ENCODE measurements at regions not wholly inside any gene's neighbourhood (a gene's known extent, or its start where the extent isn't known, plus 50 kb on each side); places are given as distances from the start of the nearest gene placed in this dataset.

GRCh38 chr9:761793-762560, 79.5 kb upstream of the DMRT1 start:
- Histone ChIP-seq H3K9me2 (replicated peaks; ENCODE audit: low read depth, low read length) (no peaks in the 10 kb centered on the region), H3K4me2 (ENCODE audit: low read depth, low read length, poor library complexity, severe bottlenecking) (no peak overlapping the region), H3K4me1 (ENCODE audit: insufficient read depth, low read length, poor library complexity, severe bottlenecking) (peaks cover 43% of the 10 kb centered on the region), H3K4me3 (ENCODE audit: low read length, poor library complexity, severe bottlenecking) (no peak overlapping the region), H4K20me1 (ENCODE audit: insufficient read depth, low read length, poor library complexity, severe bottlenecking) (no peaks in the 10 kb centered on the region), H3K27me3 (ENCODE audit: insufficient read depth, low read length, poor library complexity, severe bottlenecking) (no peaks in the 10 kb centered on the region), H3F3A (ENCODE audit: low read depth) (no peaks in the 10 kb centered on the region), H3K79me2 (ENCODE audit: insufficient read depth, low read length) (no peaks in the 10 kb centered on the region), H3K36me3 (ENCODE audit: insufficient read depth, low read length) (no peaks in the 10 kb centered on the region), H3K9ac (ENCODE audit: low read depth, low read length, poor library complexity, severe bottlenecking) (no peak overlapping the region), H3K9me3 (ENCODE audit: insufficient read depth, low read depth, low read length) (no peaks in the 10 kb centered on the region), H2AFZ (ENCODE audit: low read length) (peak overlapping the region; percentile 25)
- no peak for TF ChIP-seq EZH2phosphoT487 (IDR thresholded peaks at IDR 0.05; ENCODE audit: borderline replicate concordance)
- TF ChIP-seq, protein P1, sequence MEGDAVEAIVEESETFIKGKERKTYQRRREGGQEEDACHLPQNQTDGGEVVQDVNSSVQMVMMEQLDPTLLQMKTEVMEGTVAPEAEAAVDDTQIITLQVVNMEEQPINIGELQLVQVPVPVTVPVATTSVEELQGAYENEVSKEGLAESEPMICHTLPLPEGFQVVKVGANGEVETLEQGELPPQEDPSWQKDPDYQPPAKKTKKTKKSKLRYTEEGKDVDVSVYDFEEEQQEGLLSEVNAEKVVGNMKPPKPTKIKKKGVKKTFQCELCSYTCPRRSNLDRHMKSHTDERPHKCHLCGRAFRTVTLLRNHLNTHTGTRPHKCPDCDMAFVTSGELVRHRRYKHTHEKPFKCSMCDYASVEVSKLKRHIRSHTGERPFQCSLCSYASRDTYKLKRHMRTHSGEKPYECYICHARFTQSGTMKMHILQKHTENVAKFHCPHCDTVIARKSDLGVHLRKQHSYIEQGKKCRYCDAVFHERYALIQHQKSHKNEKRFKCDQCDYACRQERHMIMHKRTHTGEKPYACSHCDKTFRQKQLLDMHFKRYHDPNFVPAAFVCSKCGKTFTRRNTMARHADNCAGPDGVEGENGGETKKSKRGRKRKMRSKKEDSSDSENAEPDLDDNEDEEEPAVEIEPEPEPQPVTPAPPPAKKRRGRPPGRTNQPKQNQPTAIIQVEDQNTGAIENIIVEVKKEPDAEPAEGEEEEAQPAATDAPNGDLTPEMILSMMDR (conservative IDR thresholded peaks at IDR 0.05; ENCODE audit: low read length), result no peak

DNA sequence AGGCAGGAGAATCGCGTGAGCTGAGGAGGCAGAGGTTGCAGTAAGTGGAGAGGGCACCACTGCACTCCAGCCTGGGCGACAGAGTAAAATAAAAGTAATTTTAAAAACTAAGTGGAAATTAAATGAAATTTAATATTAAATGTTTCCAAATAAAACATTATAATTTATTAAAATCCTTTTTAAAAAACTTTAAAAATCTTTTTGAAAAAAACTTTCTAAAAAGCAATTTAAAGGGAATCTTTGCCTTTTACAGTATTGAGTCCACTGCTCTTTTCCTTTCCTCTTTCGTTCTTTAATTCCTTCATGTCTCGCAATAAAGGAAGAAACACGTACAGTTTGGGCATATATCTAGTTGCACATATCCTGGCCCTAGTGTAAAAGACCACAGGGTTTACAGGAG, 77.8 kb upstream of the DMRT1 start:
- Histone ChIP-seq H3K4me3 (ENCODE audit: low read length, poor library complexity, severe bottlenecking) (no peak overlapping the region), H3K79me2 (ENCODE audit: insufficient read depth, low read length) (no peaks in the 10 kb centered on the region), H3F3A (ENCODE audit: low read depth) (no peaks in the 10 kb centered on the region), H4K20me1 (ENCODE audit: insufficient read depth, low read length, poor library complexity, severe bottlenecking) (no peaks in the 10 kb centered on the region), H3K36me3 (ENCODE audit: insufficient read depth, low read length) (no peaks in the 10 kb centered on the region), H3K4me1 (ENCODE audit: insufficient read depth, low read length, poor library complexity, severe bottlenecking) (peaks cover 27% of the 10 kb centered on the region), H2AFZ (ENCODE audit: low read length) (no peak overlapping the region), H3K9me3 (ENCODE audit: insufficient read depth, low read depth, low read length) (no peaks in the 10 kb centered on the region), H3K4me2 (ENCODE audit: low read depth, low read length, poor library complexity, severe bottlenecking) (no peak overlapping the region), H3K9ac (ENCODE audit: low read depth, low read length, poor library complexity, severe bottlenecking) (no peak overlapping the region), H3K27me3 (ENCODE audit: insufficient read depth, low read length, poor library complexity, severe bottlenecking) (no peaks in the 10 kb centered on the region), H3K9me2 (replicated peaks; ENCODE audit: low read depth, low read length) (no peaks in the 10 kb centered on the region)
- TF ChIP-seq, protein P1 (conservative IDR thresholded peaks at IDR 0.05; ENCODE audit: low read length), result no peak
- no peak for TF ChIP-seq EZH2phosphoT487 (IDR thresholded peaks at IDR 0.05; ENCODE audit: borderline replicate concordance)

DNA sequence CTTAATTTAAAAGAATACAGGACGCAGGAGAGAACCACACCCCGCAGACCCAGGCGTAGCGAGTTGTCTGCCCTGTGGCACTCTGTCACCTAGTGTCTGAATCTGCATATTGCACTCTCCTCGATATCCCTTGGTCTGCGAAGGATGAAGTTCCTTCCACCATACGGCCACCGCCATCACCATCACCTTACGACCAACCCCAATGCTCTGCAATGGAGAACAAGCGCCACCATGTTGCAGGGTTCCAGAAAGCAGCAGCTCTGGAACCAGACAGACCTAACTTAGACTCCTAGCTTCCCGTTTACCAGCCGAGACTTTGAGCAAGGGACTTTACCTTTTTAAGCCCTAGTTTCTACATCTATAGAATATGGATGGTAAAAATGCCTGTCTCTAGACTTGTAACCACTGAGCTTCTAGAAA, 77.4 kb upstream of the DMRT1 start:
- Histone ChIP-seq H3K27me3 (ENCODE audit: insufficient read depth, low read length, poor library complexity, severe bottlenecking) (no peaks in the 10 kb centered on the region), H3K9me3 (ENCODE audit: insufficient read depth, low read depth, low read length) (no peaks in the 10 kb centered on the region), H3K4me3 (ENCODE audit: low read length, poor library complexity, severe bottlenecking) (no peak overlapping the region), H2AFZ (ENCODE audit: low read length) (0 out of 2 replicates have a peak overlapping the region, but pooled peaks have one; percentile 61), H3K79me2 (ENCODE audit: insufficient read depth, low read length) (no peaks in the 10 kb centered on the region), H3F3A (ENCODE audit: low read depth) (no peaks in the 10 kb centered on the region), H4K20me1 (ENCODE audit: insufficient read depth, low read length, poor library complexity, severe bottlenecking) (no peaks in the 10 kb centered on the region), H3K4me2 (ENCODE audit: low read depth, low read length, poor library complexity, severe bottlenecking) (no peak overlapping the region), H3K9ac (ENCODE audit: low read depth, low read length, poor library complexity, severe bottlenecking) (no peak overlapping the region), H3K4me1 (ENCODE audit: insufficient read depth, low read length, poor library complexity, severe bottlenecking) (peaks cover 23% of the 10 kb centered on the region), H3K36me3 (ENCODE audit: insufficient read depth, low read length) (no peaks in the 10 kb centered on the region), H3K9me2 (replicated peaks; ENCODE audit: low read depth, low read length) (no peaks in the 10 kb centered on the region)
- TF ChIP-seq EZH2phosphoT487 (IDR thresholded peaks at IDR 0.05; ENCODE audit: borderline replicate concordance), result no peak
- TF ChIP-seq, protein P1 (conservative IDR thresholded peaks at IDR 0.05; ENCODE audit: low read length), result peak; percentile 81
